ENCODE measurements at regions not wholly inside any gene's neighbourhood (a gene's known extent, or its start where the extent isn't known, plus 50 kb on each side); places are given as distances from the start of the nearest gene placed in this dataset.

DNA sequence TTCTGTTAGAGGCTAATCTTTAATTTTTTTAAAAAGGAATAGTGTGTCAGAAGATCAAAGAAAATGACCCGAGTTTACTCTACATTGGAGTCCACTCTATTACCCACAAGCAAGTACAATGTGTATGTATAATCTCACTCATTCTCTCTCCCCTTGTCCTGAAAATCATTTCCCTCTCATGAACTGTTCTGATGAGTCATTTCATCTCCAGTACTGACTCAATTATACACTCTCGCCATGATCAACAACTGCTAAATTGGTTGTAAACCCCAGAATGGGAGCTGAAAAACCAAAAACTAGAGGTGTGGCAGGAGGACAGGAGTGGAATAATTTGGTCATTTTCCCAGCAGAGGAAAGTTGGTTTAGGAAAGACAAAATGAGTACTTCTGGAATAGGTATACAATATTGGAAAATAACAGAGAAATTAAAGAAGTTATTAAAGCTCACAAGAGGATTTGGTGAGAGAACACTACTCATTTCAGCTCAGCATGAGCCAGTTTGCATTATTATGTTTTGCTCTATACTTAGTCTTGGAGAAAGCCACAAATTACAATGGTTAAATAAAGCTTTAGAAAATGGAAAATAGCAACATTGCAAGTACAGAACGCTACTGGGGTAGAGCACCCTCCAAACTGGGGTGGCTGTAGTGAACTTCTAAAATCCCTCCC, 144.3 kb upstream of the PFN2 start:
- H3K9me3 ChIP-seq (ENCODE audit: control insufficient read depth, insufficient read depth, low read depth, low read length) = no peaks in the 10 kb centered on the region
- peaks cover 2% of the 10 kb centered on the region for H3K4me1 ChIP-seq (ENCODE audit: control insufficient read depth, extremely low read depth, insufficient read depth, low read length)
- TF ChIP-seq EZH2 (IDR thresholded peaks at IDR 0.05; ENCODE audit: low read length, missing control alignments) = no peak
- TF ChIP-seq, protein P1, sequence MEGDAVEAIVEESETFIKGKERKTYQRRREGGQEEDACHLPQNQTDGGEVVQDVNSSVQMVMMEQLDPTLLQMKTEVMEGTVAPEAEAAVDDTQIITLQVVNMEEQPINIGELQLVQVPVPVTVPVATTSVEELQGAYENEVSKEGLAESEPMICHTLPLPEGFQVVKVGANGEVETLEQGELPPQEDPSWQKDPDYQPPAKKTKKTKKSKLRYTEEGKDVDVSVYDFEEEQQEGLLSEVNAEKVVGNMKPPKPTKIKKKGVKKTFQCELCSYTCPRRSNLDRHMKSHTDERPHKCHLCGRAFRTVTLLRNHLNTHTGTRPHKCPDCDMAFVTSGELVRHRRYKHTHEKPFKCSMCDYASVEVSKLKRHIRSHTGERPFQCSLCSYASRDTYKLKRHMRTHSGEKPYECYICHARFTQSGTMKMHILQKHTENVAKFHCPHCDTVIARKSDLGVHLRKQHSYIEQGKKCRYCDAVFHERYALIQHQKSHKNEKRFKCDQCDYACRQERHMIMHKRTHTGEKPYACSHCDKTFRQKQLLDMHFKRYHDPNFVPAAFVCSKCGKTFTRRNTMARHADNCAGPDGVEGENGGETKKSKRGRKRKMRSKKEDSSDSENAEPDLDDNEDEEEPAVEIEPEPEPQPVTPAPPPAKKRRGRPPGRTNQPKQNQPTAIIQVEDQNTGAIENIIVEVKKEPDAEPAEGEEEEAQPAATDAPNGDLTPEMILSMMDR (conservative IDR thresholded peaks at IDR 0.05 in 1 of 2, IDR thresholded peaks at IDR 0.05 in 1 of 2; ENCODE audit: low read depth in 1 of 2, low read length in 2 of 2) = no peak
- peak; percentile 61 to 74 for DNase-seq (ENCODE audit: low read depth in 2 of 2)
- H3K36me3 ChIP-seq (ENCODE audit: control insufficient read depth, insufficient read depth, low read length) = no peaks in the 10 kb centered on the region
- H3K4me2 ChIP-seq (ENCODE audit: extremely low read depth, insufficient read depth, low read length) = peak overlapping the region; percentile 4
- no peaks in the 10 kb centered on the region for H3K27me3 ChIP-seq (ENCODE audit: control insufficient read depth, insufficient read depth, low read length)
- no peaks in the 10 kb centered on the region for H3K79me2 ChIP-seq (ENCODE audit: control insufficient read depth, insufficient read depth, low read length)
- H3K4me3 ChIP-seq (replicated peaks in 1 of 4; ENCODE audit: control extremely low read depth in 1 of 4, insufficient read depth in 1 of 4, low read depth in 3 of 4, low read length in 4 of 4) = no peak overlapping the region
- no peak overlapping the region for H3K9ac ChIP-seq (ENCODE audit: insufficient read depth, low read length)
- no peak overlapping the region for H2AFZ ChIP-seq (ENCODE audit: low read length)
- no peak overlapping the region for H3K27ac ChIP-seq (ENCODE audit: insufficient read depth, low read length)
- no peaks in the 10 kb centered on the region for H4K20me1 ChIP-seq (ENCODE audit: control insufficient read depth, extremely low read depth, insufficient read depth, low read length)

DNA sequence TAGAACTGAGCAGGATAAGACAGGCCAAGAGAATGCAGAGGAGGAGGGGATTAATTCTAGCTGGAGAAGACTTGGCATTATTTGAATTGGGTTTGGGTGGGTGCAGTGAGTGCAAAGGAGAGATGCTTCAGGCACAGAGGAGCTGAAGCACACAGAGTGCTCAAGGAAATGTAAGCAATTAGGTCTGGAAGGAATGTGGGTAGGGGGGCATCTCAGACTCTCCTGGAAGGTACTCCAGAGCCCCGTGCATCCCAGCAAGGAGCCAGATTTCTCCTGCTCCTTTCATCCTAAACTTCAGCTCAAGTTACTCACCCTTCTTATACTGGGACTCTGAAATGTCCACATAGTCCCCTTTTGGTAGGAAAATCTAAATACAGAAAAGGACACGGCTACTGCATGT, 143.6 kb upstream of the PFN2 start:
- Histone ChIP-seq H3K36me3 (ENCODE audit: control insufficient read depth, insufficient read depth, low read length) (no peaks in the 10 kb centered on the region), H3K4me1 (ENCODE audit: control insufficient read depth, extremely low read depth, insufficient read depth, low read length) (peaks cover 2% of the 10 kb centered on the region), H3K27me3 (ENCODE audit: control insufficient read depth, insufficient read depth, low read length) (no peaks in the 10 kb centered on the region), H3K9me3 (ENCODE audit: control insufficient read depth, insufficient read depth, low read depth, low read length) (no peaks in the 10 kb centered on the region), H3K9ac (ENCODE audit: insufficient read depth, low read length) (no peak overlapping the region), H3K79me2 (ENCODE audit: control insufficient read depth, insufficient read depth, low read length) (no peaks in the 10 kb centered on the region), H3K27ac (ENCODE audit: insufficient read depth, low read length) (no peak overlapping the region), H4K20me1 (ENCODE audit: control insufficient read depth, extremely low read depth, insufficient read depth, low read length) (no peaks in the 10 kb centered on the region), H3K4me2 (ENCODE audit: extremely low read depth, insufficient read depth, low read length) (no peak overlapping the region), H2AFZ (ENCODE audit: low read length) (no peak overlapping the region), H3K4me3 (replicated peaks in 1 of 4; ENCODE audit: control extremely low read depth in 1 of 4, insufficient read depth in 1 of 4, low read depth in 3 of 4, low read length in 4 of 4) (no peak overlapping the region)
- no peak for DNase-seq (ENCODE audit: low read depth in 2 of 2)
- TF ChIP-seq, protein P1 (conservative IDR thresholded peaks at IDR 0.05 in 1 of 2, IDR thresholded peaks at IDR 0.05 in 1 of 2; ENCODE audit: low read depth in 1 of 2, low read length in 2 of 2) = no peak
- no peak for TF ChIP-seq EZH2 (IDR thresholded peaks at IDR 0.05; ENCODE audit: low read length, missing control alignments)

DNA sequence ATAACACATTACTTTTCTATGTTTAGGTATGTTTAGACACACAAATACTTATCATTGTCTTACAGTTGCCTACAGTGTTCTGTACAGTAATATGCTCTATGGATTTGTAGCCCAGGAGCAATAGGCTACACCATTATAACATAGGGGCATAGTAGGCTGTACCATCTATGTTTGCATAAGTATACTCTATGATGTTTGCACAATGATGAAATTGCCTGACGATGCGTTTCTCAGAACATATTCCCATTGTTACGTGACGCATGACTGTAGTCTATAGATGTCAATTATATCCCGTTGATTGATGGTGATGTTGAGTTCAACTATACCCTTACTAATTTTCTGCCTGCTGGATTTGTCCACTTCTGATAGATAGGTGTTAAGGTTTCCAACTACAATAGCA, 139.4 kb upstream of the PFN2 start:
- Histone ChIP-seq H3K9me3 (ENCODE audit: control insufficient read depth, insufficient read depth, low read depth, low read length) (no peaks in the 10 kb centered on the region), H4K20me1 (ENCODE audit: control insufficient read depth, extremely low read depth, insufficient read depth, low read length) (no peaks in the 10 kb centered on the region), H3K79me2 (ENCODE audit: control insufficient read depth, insufficient read depth, low read length) (no peaks in the 10 kb centered on the region), H3K27me3 (ENCODE audit: control insufficient read depth, insufficient read depth, low read length) (no peaks in the 10 kb centered on the region), H3K9ac (ENCODE audit: insufficient read depth, low read length) (no peak overlapping the region), H3K4me2 (ENCODE audit: extremely low read depth, insufficient read depth, low read length) (no peak overlapping the region), H3K27ac (ENCODE audit: insufficient read depth, low read length) (no peak overlapping the region), H2AFZ (ENCODE audit: low read length) (no peak overlapping the region), H3K4me1 (ENCODE audit: control insufficient read depth, extremely low read depth, insufficient read depth, low read length) (peaks cover 19% of the 10 kb centered on the region), H3K4me3 (replicated peaks in 1 of 4; ENCODE audit: control extremely low read depth in 1 of 4, insufficient read depth in 1 of 4, low read depth in 3 of 4, low read length in 4 of 4) (no peak overlapping the region), H3K36me3 (ENCODE audit: control insufficient read depth, insufficient read depth, low read length) (no peaks in the 10 kb centered on the region)
- TF ChIP-seq EZH2 (IDR thresholded peaks at IDR 0.05; ENCODE audit: low read length, missing control alignments) = no peak
- TF ChIP-seq, protein P1 (conservative IDR thresholded peaks at IDR 0.05 in 1 of 2, IDR thresholded peaks at IDR 0.05 in 1 of 2; ENCODE audit: low read depth in 1 of 2, low read length in 2 of 2) = no peak
- no peak for DNase-seq (ENCODE audit: low read depth in 2 of 2)

Data from fibroblast of lung (primary cell).